ENCODE measurements at regions not wholly inside any gene's neighbourhood (a gene's known extent, or its start where the extent isn't known, plus 50 kb on each side); places are given as distances from the start of the nearest gene placed in this dataset.
"Not testable (repeated sequence)": the region's sequence is repeated elsewhere in the genome, so short reads cannot be mapped to it uniquely, and the experiment has no call there.

GRCh38 chr2:87470381-87471380, 277.2 kb upstream of the PLGLB2 start:
- TF ChIP-seq CTCF (IDR thresholded peaks at IDR 0.05); POLR2A (IDR thresholded peaks at IDR 0.05; ENCODE audit: low read depth); POLR2AphosphoS5 (IDR thresholded peaks at IDR 0.05); EP300 (IDR thresholded peaks at IDR 0.05): not testable (repeated sequence)

Data from esophagus muscularis mucosa (tissue), 4 donors.